Left forelimb (tissue), 1 donor: ENCODE measurements at regions not wholly inside any gene's neighbourhood (a gene's known extent, or its start where the extent isn't known, plus 50 kb on each side); places are given as distances from the start of the nearest gene placed in this dataset.
"Not testable (repeated sequence)": the region's sequence is repeated elsewhere in the genome, so short reads cannot be mapped to it uniquely, and the experiment has no call there.

Source experiments
- DNase-seq: peaks from one replicate; pipeline ENCODE4 v3.0.0-alpha.2; 2018; ENCODE audit warnings: low spot score

GRCh38 chr15:95016511-95017229 lies 785.3 kb downstream of the MCTP2 start:
- no peak for DNase-seq

DNA sequence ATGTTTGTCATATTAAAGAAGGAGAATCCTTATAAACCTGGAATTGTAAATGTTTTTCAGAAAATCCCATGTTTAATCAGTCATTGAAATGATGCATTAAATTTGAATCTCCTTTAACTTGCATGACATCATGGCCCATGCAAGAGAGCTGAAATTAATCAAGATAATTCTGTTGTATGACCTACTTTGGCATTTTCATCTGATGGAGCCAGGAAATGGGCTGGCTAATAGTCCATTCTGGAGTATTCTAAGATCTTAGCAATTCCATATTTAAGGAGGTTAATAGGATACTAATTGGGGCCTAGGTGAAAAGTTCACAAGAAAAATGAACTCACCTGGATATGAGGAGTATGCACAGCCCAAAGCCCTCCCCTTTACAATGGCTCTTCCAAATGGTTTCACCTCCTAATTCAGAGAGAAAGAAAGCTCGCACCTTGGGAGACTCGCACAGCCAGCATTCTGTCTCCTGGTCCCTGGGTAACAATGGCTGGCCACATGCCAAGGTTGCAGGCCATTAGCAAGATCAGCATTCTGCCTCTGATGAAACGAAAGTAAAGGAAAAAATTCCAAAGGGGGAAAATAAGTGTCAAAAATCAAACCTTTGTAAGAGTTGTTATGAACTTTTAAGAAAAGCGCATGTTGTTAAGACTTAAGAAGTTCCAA lies 786.4 kb downstream of the MCTP2 start:
- DNase-seq = no peak

DNA sequence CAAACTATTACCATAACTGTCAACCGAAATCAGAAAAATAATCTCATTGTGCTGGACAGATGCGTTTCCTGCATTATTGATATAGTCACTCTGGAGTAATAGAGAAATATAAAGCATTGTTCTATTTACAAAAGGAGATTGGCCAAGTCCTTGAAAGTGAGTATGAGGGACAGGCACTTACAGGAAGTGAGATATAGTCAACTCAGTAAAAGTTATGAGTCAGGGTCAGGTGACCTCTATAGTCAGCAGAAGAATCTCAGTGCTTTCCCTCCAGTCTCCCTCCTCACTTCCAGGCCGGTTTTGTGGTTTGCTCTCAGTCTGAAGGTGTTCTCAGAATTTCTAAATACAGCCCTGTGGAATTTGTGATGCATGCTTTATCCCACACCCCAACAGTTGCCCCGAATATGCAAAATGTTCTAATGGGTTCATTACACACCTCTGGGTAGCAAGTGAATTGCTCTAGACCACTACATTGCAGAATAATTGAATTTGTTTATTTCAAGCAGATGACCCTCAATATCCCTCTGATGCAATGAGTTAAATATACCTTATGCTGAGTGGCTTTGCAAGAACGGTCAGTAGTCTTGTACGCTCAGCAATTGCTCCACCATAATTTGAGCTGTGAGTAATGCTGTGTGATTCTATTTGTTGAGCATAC lies 787.7 kb downstream of the MCTP2 start:
- DNase-seq = no peak

- no peak for DNase-seq
These were observed 788.5 kb downstream of the MCTP2 start for GRCh38 chr15:95019907-95020306.

- no peak for DNase-seq
These were observed 790.5 kb downstream of the MCTP2 start for GRCh38 chr15:95021816-95022215.

DNA sequence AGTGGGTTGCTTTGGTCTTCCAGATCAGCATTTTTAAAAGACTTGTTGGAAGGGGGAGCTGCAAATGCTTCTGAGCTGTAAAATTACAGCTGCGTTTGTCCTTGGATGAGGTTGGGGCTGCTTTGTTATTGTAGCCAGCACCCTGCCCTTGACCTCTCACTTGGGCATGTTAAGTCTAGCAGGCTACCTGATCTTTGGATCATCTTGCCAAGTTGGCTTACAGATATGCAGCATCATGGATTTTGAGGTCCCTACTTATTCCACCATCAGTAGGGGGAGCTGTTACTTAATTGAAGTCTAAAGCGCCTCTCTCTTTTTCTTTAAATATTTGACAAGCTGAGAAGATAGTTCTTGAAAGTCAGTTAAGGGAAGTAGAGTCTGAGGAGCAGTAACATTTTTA lies 793.0 kb downstream of the MCTP2 start:
- no peak for DNase-seq

GRCh38 chr15:95025924-95026728 lies 794.8 kb downstream of the MCTP2 start:
- no peak for DNase-seq

- no peak for DNase-seq
These were observed 796.6 kb downstream of the MCTP2 start for GRCh38 chr15:95027981-95028380.

DNA sequence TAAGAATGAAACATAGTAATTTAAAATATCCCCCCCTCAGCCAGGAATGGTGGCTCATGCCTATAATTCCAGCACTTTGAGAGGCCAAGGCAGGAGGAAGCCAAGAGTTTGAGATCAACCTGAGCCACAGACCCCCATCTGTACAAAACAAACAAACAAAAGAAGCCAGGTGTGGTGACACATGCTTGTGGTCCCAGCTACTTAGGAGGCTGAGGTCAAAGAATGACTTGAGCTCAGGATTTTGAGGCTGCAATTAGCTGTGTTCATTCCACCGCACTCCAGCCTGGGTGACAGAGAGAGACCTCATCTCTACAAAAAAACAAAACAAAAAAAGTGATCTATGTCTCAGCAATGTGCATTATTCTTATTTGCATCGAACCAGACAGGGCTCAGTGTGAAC lies 800.8 kb downstream of the MCTP2 start:
- no peak for DNase-seq

DNA sequence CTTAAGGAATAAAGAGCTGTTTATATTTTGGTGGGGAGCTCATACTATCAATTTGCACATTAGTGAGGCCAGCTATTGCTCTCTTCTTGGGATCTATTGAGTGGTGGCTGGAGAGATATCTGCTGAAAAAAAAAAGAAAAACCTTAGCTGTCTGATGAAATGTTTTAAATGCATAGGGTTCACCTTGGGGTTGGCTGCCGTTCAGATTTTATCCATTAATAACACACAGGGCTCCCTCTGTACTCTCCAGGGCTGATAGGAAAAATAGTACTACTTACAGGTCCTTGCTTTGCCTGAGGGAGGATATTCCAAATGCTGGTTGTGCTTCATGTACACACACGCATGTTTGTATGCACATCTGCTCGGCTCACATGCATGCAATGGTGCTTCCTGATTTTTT lies 803.7 kb downstream of the MCTP2 start:
- DNase-seq = no peak

- DNase-seq = no peak
These were observed 809.9 kb downstream of the MCTP2 start for GRCh38 chr15:95041297-95041696.

DNA sequence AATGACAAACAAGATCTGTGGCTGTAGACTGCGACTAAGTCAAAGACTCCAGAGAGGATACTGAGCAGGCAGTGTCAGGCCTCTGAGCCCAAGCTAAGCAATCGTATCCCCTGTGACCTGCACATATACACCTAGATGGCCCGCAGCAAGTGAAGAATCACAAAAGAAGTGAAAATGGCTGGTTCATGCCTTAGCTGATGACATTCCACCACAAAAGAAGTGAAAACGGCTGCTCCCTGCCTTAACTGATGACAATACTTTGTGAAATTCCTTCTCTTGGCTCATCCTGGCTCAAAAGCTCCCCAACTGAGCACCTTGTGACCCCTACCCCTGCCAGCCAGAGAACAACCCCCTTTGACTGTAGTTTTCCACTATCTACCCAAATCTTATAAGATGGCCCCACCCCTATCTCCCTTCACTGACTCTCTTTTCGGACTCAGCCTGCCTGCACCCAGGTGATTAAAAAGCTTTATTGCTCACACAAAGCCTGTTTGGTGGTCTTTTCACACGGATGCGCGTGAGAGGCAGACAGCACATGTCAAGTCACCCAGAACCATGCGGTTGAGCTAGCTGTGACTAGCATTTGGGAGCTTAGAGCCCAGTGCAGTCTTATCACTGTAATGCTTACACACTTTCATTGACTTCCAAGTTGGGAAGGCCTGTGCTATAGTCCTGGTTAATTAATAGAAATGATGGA lies 812.0 kb downstream of the MCTP2 start:
- not testable (repeated sequence) for DNase-seq

DNA sequence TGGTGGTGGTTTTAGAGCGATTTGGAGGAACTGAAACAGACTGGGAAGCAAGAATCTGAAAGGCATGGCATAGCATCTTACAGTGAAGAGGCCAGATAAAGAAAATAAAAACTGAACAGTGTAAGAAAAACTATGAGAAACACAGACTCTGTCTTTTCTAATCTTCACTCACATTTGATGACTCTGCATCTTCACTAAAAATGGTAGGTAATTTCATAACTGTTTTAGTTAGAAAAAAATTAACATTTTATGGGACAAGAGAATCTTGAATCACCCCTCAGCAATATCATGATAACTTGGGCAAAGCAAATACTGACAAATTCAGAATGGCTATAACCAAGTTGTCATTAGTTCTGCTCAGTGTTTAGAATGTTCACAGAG lies 812.6 kb downstream of the MCTP2 start:
- no peak for DNase-seq

- DNase-seq = no peak
These were observed 813.5 kb downstream of the MCTP2 start for GRCh38 chr15:95044745-95045417.

DNA sequence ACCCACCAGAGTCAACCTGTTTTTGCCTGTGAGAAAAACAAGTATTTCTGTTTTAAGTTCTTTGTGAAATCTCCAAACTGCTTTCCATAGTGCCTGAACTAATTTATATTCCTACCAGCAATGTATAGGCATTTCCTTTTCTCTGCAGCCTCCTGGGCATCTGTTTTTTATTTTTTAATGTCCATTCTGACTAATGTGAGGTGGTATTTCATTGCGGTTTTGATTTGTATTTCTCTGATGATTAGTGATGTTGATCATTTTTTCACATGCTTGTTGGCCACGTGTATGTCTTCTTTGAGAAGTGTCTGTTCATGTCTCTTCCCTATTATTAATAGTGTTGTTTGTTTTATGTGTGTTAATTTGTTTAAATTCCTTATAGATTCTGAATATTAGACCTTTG lies 820.5 kb downstream of the MCTP2 start:
- no peak for DNase-seq

- DNase-seq = no peak
These were observed 828.1 kb downstream of the MCTP2 start for GRCh38 chr15:95059346-95059905.

GRCh38 chr15:95068701-95069521 lies 837.5 kb downstream of the MCTP2 start:
- DNase-seq = no peak

DNA sequence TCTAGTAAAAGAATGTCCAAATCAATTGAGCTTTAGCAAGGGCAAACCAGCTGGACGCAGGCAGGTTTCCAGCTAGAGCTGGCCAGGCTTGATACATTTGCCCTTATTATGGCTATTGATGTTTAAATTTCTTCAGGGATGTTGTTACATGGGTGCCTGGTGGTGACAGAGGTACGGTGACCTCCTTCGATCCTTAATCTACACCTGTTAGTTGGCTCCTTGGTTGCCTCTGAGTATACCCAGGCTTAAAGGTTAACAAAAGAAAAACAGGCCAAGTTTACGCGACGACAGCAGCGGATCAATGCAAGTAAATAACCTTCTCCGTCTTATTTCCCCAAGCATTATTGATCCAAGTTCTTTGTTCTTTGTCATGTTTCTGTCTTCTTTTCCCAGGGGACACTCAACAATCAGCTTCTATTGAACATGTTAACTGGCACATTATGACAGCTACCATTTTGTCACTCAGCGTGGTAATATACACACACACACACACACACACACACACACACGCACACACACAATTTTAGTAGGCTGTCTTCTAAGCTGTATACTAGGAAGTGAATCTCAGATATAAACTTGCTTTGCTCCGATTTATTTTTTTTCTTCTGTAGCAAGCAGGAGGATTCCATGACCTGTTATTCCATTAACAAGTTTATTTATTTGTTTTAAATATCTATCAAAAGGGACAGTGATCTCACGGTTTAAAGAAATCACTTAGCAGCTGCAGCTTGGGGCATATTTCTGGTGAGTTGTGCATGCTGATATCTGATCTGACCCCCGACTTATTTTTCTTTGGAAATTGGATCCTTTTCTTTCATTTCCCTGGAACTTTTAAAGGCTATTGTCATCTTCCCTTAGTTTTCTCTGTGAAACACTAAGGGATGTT lies 844.7 kb downstream of the MCTP2 start:
- no peak for DNase-seq

- DNase-seq = no peak
These were observed 845.3 kb downstream of the MCTP2 start for GRCh38 chr15:95076678-95076990.
